ENCODE measurements at regions not wholly inside any gene's neighbourhood (a gene's known extent, or its start where the extent isn't known, plus 50 kb on each side); places are given as distances from the start of the nearest gene placed in this dataset.

GRCh38 chr2:48016225-48017019 is 110.1 kb upstream of the FBXO11 start:
- no peak for TF ChIP-seq RAD21 (IDR thresholded peaks at IDR 0.05; ENCODE audit: low read depth)
- no peak for TF ChIP-seq FOXM1 (IDR thresholded peaks at IDR 0.05; ENCODE audit: borderline replicate concordance, low read depth)
- TF ChIP-seq REST (IDR thresholded peaks at IDR 0.05; ENCODE audit: low read depth), result no peak
- no peak for TF ChIP-seq YY1 (IDR thresholded peaks at IDR 0.05; ENCODE audit: low read depth)
